OCI-LY7 (cell line): ENCODE measurements at regions not wholly inside any gene's neighbourhood (a gene's known extent, or its start where the extent isn't known, plus 50 kb on each side); places are given as distances from the start of the nearest gene placed in this dataset.

ENCODE experiments used
- BruUV-seq: library from RNA; stranded (reverse); fragments of 400-500 nt; replicated peaks from 2 replicates; lab custom pipeline; 2021; lab: Mats Ljungman, UMichigan
- CTCF ChIA-PET: fragments of 300-600 bp; sonication (Branson Sonifier 250); formaldehyde crosslinking; loops from one replicate; lab custom pipeline; 2022; ENCODE audit warnings: antibody characterized with exemption; ENCODE audit not compliant: unreplicated experiment; lab: Charles Lee
- POLR2A ChIA-PET: fragments of 300-600 bp; sonication (Branson Sonifier 250); formaldehyde crosslinking; loops from one replicate; lab custom pipeline; 2022; ENCODE audit warnings: antibody characterized with exemption; lab: Charles Lee
- DNase-seq: peaks from one replicate; pipeline ENCODE4 v3.0.0-alpha.2; 2015; ENCODE audit warnings: low spot score
- H2AFZ ChIP-seq: fragments of 200-600 bp; sonication (generic), shearing (Covaris generic); 2 replicates; pipeline ENCODE4 v1.6.1; 2014; ENCODE audit warnings: mild to moderate bottlenecking, antibody characterized with exemption, low read length, moderate library complexity
- H3K27ac ChIP-seq: fragments of 200-600 bp; sonication (generic); 2 replicates; pipeline ENCODE4 v1.5.1; 2014; ENCODE audit warnings: mixed run types, low read depth, mild to moderate bottlenecking, moderate library complexity, low read length, inconsistent platforms; ENCODE audit not compliant: poor library complexity, severe bottlenecking
- H3K36me3 ChIP-seq: fragments of 200-600 bp; sonication (generic); 2 replicates; pipeline ENCODE4 v1.6.1; 2014; ENCODE audit warnings: mild to moderate bottlenecking, antibody characterized with exemption, low read length, moderate library complexity, mixed read lengths; ENCODE audit not compliant: insufficient read depth
- H3K4me1 ChIP-seq: fragments of 200-600 bp; sonication (generic); 2 replicates; pipeline ENCODE4 v1.5.1; 2014; ENCODE audit warnings: mild to moderate bottlenecking, low read length; ENCODE audit not compliant: insufficient read depth, poor library complexity, severe bottlenecking
- H3K4me2 ChIP-seq: fragments of 200-600 bp; sonication (generic); 2 replicates; pipeline ENCODE4 v1.6.1; 2014; ENCODE audit warnings: mild to moderate bottlenecking, low read length
- H3K4me3 ChIP-seq: fragments of 200-600 bp; sonication (generic); 2 replicates; pipeline ENCODE4 v1.5.1; 2014; ENCODE audit warnings: mild to moderate bottlenecking, low read depth, low read length; ENCODE audit not compliant: poor library complexity, severe bottlenecking
- H3K79me2 ChIP-seq: fragments of 200-600 bp; sonication (generic); 2 replicates; pipeline ENCODE4 v1.6.1; 2016; ENCODE audit warnings: low read depth, mild to moderate bottlenecking, low read length, moderate library complexity, mixed read lengths; ENCODE audit not compliant: insufficient read depth
- H3K9me2 ChIP-seq: fragments of 200-600 bp; sonication (generic); 2 replicates; pipeline ENCODE4 v1.6.1; 2016; ENCODE audit warnings: mild to moderate bottlenecking, low read length, mixed read lengths; ENCODE audit not compliant: insufficient read depth
- H3K9me3 ChIP-seq: fragments of 200-600 bp; sonication (generic); 2 replicates; pipeline ENCODE4 v1.6.1; 2014; ENCODE audit warnings: mild to moderate bottlenecking, mixed run types, low read length, mixed read lengths
- H4K20me1 ChIP-seq: fragments of 200-600 bp; sonication (generic); 2 replicates; pipeline ENCODE4 v1.6.1; 2014; ENCODE audit warnings: mild to moderate bottlenecking, antibody characterized with exemption, low read length, moderate library complexity, mixed read lengths; ENCODE audit not compliant: insufficient read depth
- CTCF ChIP-seq: fragments of 200-600 bp; sonication (generic); conservative IDR thresholded peaks from 2 replicates; pipeline ENCODE4 v1.5.1; 2014; ENCODE audit warnings: mild to moderate bottlenecking, antibody characterized with exemption, low read length, moderate library complexity, mixed read lengths
- EZH2phosphoT487 ChIP-seq: fragments of 200-600 bp; sonication (generic); IDR thresholded peaks from 2 replicates; pipeline ENCODE4 v1.6.1; 2018; ENCODE audit warnings: low read depth, borderline replicate concordance, mild to moderate bottlenecking, mixed run types, antibody characterized with exemption, low read length, moderate library complexity, mixed read lengths
- intact Hi-C: fragments of 100-400 bp; cut with micrococcal nuclease; formaldehyde crosslinking; loops from one replicate; pipeline ENCODE4 v1.10.0; 2022; ENCODE audit not compliant: unreplicated experiment

DNA sequence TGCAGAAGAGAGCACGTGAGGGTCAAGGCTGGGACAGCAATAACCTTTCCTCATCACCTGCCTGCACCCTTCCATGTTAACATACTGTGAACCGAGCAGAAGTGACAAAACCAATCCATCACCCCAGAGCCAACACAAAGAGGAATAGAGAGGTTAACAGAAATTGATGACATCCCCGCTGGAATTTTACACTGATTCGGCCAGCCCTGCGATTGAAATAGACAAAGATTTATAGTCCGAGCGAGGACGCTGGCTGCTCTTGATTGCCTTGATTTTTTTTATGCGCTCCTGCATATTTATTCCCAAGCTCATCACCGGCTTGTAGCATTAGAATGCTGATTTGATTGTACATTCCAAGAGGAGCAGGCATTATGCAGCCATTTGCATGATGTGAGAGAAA lies 729.7 kb downstream of the BCL11B start:
- no peak for TF ChIP-seq EZH2phosphoT487
- no peak for TF ChIP-seq CTCF
- DNase-seq: no peak
- no peaks in the 10 kb centered on the region for H4K20me1 ChIP-seq
- no peak overlapping the region for H3K4me3 ChIP-seq
- H3K79me2 ChIP-seq: no peaks in the 10 kb centered on the region
- CTCF ChIA-PET: no interaction called here
- H3K9me3 ChIP-seq: no peaks in the 10 kb centered on the region
- no TSS peak for BruUV-seq
- no peaks in the 10 kb centered on the region for H3K4me1 ChIP-seq
- H3K36me3 ChIP-seq: no peaks in the 10 kb centered on the region
- H3K4me2 ChIP-seq: no peak overlapping the region
- no peaks in the 10 kb centered on the region for H3K9me2 ChIP-seq
- H2AFZ ChIP-seq: no peak overlapping the region
- intact Hi-C loops: no loop called here
- POLR2A ChIA-PET: interaction anchor here (0.7 kb wide), 1 partner anchor 100 kb away, joined by 3 read pairs; no protein-coding TSS in a partner anchor
- H3K27ac ChIP-seq: no peak overlapping the region

- Histone ChIP-seq H3K36me3 (no peaks in the 10 kb centered on the region), H3K79me2 (no peaks in the 10 kb centered on the region), H3K9me2 (no peaks in the 10 kb centered on the region), H3K4me2 (no peak overlapping the region), H2AFZ (no peak overlapping the region), H3K9me3 (no peaks in the 10 kb centered on the region), H4K20me1 (no peaks in the 10 kb centered on the region), H3K4me1 (no peaks in the 10 kb centered on the region), H3K4me3 (no peak overlapping the region), H3K27ac (no peak overlapping the region)
- no peak for TF ChIP-seq EZH2phosphoT487
- no peak for TF ChIP-seq CTCF
- ChIA-PET POLR2A (no interaction called here), CTCF (no interaction called here)
- DNase-seq: no peak
- no TSS peak for BruUV-seq
- intact Hi-C loops: no loop called here
These were observed 728.9 kb downstream of the BCL11B start for GRCh38 chr14:98543074-98543473.

GRCh38 chr14:98544174-98544573 lies 727.8 kb downstream of the BCL11B start:
- no peak overlapping the region for H3K27ac ChIP-seq
- BruUV-seq: no TSS peak
- no peaks in the 10 kb centered on the region for H3K4me1 ChIP-seq
- H3K4me2 ChIP-seq: no peak overlapping the region
- no peaks in the 10 kb centered on the region for H3K79me2 ChIP-seq
- H4K20me1 ChIP-seq: no peaks in the 10 kb centered on the region
- H3K36me3 ChIP-seq: no peaks in the 10 kb centered on the region
- H3K9me2 ChIP-seq: no peaks in the 10 kb centered on the region
- TF ChIP-seq EZH2phosphoT487: no peak
- TF ChIP-seq CTCF: no peak
- no peak overlapping the region for H3K4me3 ChIP-seq
- H3K9me3 ChIP-seq: no peaks in the 10 kb centered on the region
- DNase-seq: no peak
- H2AFZ ChIP-seq: no peak overlapping the region
- ChIA-PET POLR2A (interaction anchor here (0.6 kb wide), 1 partner anchor 1265 kb away, joined by 3 read pairs; no protein-coding TSS in a partner anchor), CTCF (no interaction called here)
- intact Hi-C loops: no loop called here
